ENCODE measurements at regions not wholly inside any gene's neighbourhood (a gene's known extent, or its start where the extent isn't known, plus 50 kb on each side); places are given as distances from the start of the nearest gene placed in this dataset.
"Not testable (repeated sequence)": the region's sequence is repeated elsewhere in the genome, so short reads cannot be mapped to it uniquely, and the experiment has no call there.

GRCh38 chr16:59658572-59658971, 924.5 kb upstream of the GOT2 start:
- H3K4me3 ChIP-seq (ENCODE audit: low read length in 3 of 3), result no peak overlapping the region
- H3K9ac ChIP-seq (ENCODE audit: low read depth in 1 of 3, low read length in 3 of 3), result no peak overlapping the region
- H3K9me3 ChIP-seq (ENCODE audit: control insufficient read depth in 3 of 3, low read length in 3 of 3), result no peaks in the 10 kb centered on the region
- no peaks in the 10 kb centered on the region for H3K27me3 ChIP-seq (ENCODE audit: control insufficient read depth in 3 of 3, insufficient read depth in 3 of 3, low read length in 3 of 3)
- H3K4me1 ChIP-seq (ENCODE audit: control insufficient read depth in 3 of 3, insufficient read depth in 3 of 3, low read length in 3 of 3), result no peaks in the 10 kb centered on the region
- H3K36me3 ChIP-seq (ENCODE audit: control insufficient read depth in 3 of 3, insufficient read depth in 3 of 3, low read length in 3 of 3), result no peaks in the 10 kb centered on the region
- H3K27ac ChIP-seq (ENCODE audit: low read depth, low read length), result no peak overlapping the region

- H3K9me3 ChIP-seq (ENCODE audit: control insufficient read depth in 3 of 3, low read length in 3 of 3), result no peaks in the 10 kb centered on the region
- no peaks in the 10 kb centered on the region for H3K4me1 ChIP-seq (ENCODE audit: control insufficient read depth in 3 of 3, insufficient read depth in 3 of 3, low read length in 3 of 3)
- H3K4me3 ChIP-seq (ENCODE audit: low read length in 3 of 3), result no peak overlapping the region
- no peaks in the 10 kb centered on the region for H3K36me3 ChIP-seq (ENCODE audit: control insufficient read depth in 3 of 3, insufficient read depth in 3 of 3, low read length in 3 of 3)
- H3K9ac ChIP-seq (ENCODE audit: low read depth in 1 of 3, low read length in 3 of 3), result no peak overlapping the region
- H3K27me3 ChIP-seq (ENCODE audit: control insufficient read depth in 3 of 3, insufficient read depth in 3 of 3, low read length in 3 of 3), result no peaks in the 10 kb centered on the region
- no peak overlapping the region for H3K27ac ChIP-seq (ENCODE audit: low read depth, low read length)
Observed at GRCh38 chr16:59655031-59655430, 920.9 kb upstream of the GOT2 start.

- H3K36me3 ChIP-seq (ENCODE audit: control insufficient read depth in 3 of 3, insufficient read depth in 3 of 3, low read length in 3 of 3), result no peaks in the 10 kb centered on the region
- no peak overlapping the region for H3K4me3 ChIP-seq (ENCODE audit: low read length in 3 of 3)
- no peak overlapping the region for H3K9ac ChIP-seq (ENCODE audit: low read depth in 1 of 3, low read length in 3 of 3)
- H3K27me3 ChIP-seq (ENCODE audit: control insufficient read depth in 3 of 3, insufficient read depth in 3 of 3, low read length in 3 of 3), result no peaks in the 10 kb centered on the region
- no peak overlapping the region for H3K27ac ChIP-seq (ENCODE audit: low read depth, low read length)
- H3K9me3 ChIP-seq (ENCODE audit: control insufficient read depth in 3 of 3, low read length in 3 of 3), result no peaks in the 10 kb centered on the region
- H3K4me1 ChIP-seq (ENCODE audit: control insufficient read depth in 3 of 3, insufficient read depth in 3 of 3, low read length in 3 of 3), result no peaks in the 10 kb centered on the region
Observed at GRCh38 chr16:59654455-59654854, 920.3 kb upstream of the GOT2 start.

GRCh38 chr16:59651662-59652061, 917.5 kb upstream of the GOT2 start:
- no peaks in the 10 kb centered on the region for H3K36me3 ChIP-seq (ENCODE audit: control insufficient read depth in 3 of 3, insufficient read depth in 3 of 3, low read length in 3 of 3)
- H3K4me3 ChIP-seq (ENCODE audit: low read length in 3 of 3), result no peak overlapping the region
- H3K4me1 ChIP-seq (ENCODE audit: control insufficient read depth in 3 of 3, insufficient read depth in 3 of 3, low read length in 3 of 3), result no peaks in the 10 kb centered on the region
- no peaks in the 10 kb centered on the region for H3K27me3 ChIP-seq (ENCODE audit: control insufficient read depth in 3 of 3, insufficient read depth in 3 of 3, low read length in 3 of 3)
- peaks cover 0 to 3% (median 0%) of the 10 kb centered on the region in 3 donors for H3K9me3 ChIP-seq (ENCODE audit: control insufficient read depth in 3 of 3, low read length in 3 of 3)
- H3K9ac ChIP-seq (ENCODE audit: low read depth in 1 of 3, low read length in 3 of 3), result no peak overlapping the region
- H3K27ac ChIP-seq (ENCODE audit: low read depth, low read length), result no peak overlapping the region

- H3K4me1 ChIP-seq (ENCODE audit: control insufficient read depth in 3 of 3, insufficient read depth in 3 of 3, low read length in 3 of 3), result no peaks in the 10 kb centered on the region
- peaks cover 0 to 5% (median 3%) of the 10 kb centered on the region in 3 donors for H3K9me3 ChIP-seq (ENCODE audit: control insufficient read depth in 3 of 3, low read length in 3 of 3)
- H3K4me3 ChIP-seq (ENCODE audit: low read length in 3 of 3), result no peak overlapping the region
- no peak overlapping the region for H3K27ac ChIP-seq (ENCODE audit: low read depth, low read length)
- H3K9ac ChIP-seq (ENCODE audit: low read depth in 1 of 3, low read length in 3 of 3), result no peak overlapping the region
- H3K27me3 ChIP-seq (ENCODE audit: control insufficient read depth in 3 of 3, insufficient read depth in 3 of 3, low read length in 3 of 3), result no peaks in the 10 kb centered on the region
- H3K36me3 ChIP-seq (ENCODE audit: control insufficient read depth in 3 of 3, insufficient read depth in 3 of 3, low read length in 3 of 3), result no peaks in the 10 kb centered on the region
Observed at GRCh38 chr16:59645194-59645593, 911.1 kb upstream of the GOT2 start.

GRCh38 chr16:59635674-59636073, 901.6 kb upstream of the GOT2 start:
- Histone ChIP-seq H3K4me3 (ENCODE audit: low read length in 3 of 3) (no peak overlapping the region), H3K27me3 (ENCODE audit: control insufficient read depth in 3 of 3, insufficient read depth in 3 of 3, low read length in 3 of 3) (no peaks in the 10 kb centered on the region), H3K9me3 (ENCODE audit: control insufficient read depth in 3 of 3, low read length in 3 of 3) (no peaks in the 10 kb centered on the region), H3K4me1 (ENCODE audit: control insufficient read depth in 3 of 3, insufficient read depth in 3 of 3, low read length in 3 of 3) (no peaks in the 10 kb centered on the region), H3K27ac (ENCODE audit: low read depth, low read length) (no peak overlapping the region), H3K36me3 (ENCODE audit: control insufficient read depth in 3 of 3, insufficient read depth in 3 of 3, low read length in 3 of 3) (no peaks in the 10 kb centered on the region), H3K9ac (ENCODE audit: low read depth in 1 of 3, low read length in 3 of 3) (no peak overlapping the region)

GRCh38 chr16:59634951-59635350, 900.8 kb upstream of the GOT2 start:
- Histone ChIP-seq H3K4me1 (ENCODE audit: control insufficient read depth in 3 of 3, insufficient read depth in 3 of 3, low read length in 3 of 3) (no peaks in the 10 kb centered on the region), H3K27ac (ENCODE audit: low read depth, low read length) (no peak overlapping the region), H3K9ac (ENCODE audit: low read depth in 1 of 3, low read length in 3 of 3) (no peak overlapping the region), H3K36me3 (ENCODE audit: control insufficient read depth in 3 of 3, insufficient read depth in 3 of 3, low read length in 3 of 3) (no peaks in the 10 kb centered on the region), H3K4me3 (ENCODE audit: low read length in 3 of 3) (no peak overlapping the region), H3K27me3 (ENCODE audit: control insufficient read depth in 3 of 3, insufficient read depth in 3 of 3, low read length in 3 of 3) (no peaks in the 10 kb centered on the region), H3K9me3 (ENCODE audit: control insufficient read depth in 3 of 3, low read length in 3 of 3) (no peaks in the 10 kb centered on the region)

- no peak overlapping the region for H3K27ac ChIP-seq (ENCODE audit: low read depth, low read length)
- no peaks in the 10 kb centered on the region for H3K27me3 ChIP-seq (ENCODE audit: control insufficient read depth in 3 of 3, insufficient read depth in 3 of 3, low read length in 3 of 3)
- H3K9ac ChIP-seq (ENCODE audit: low read depth in 1 of 3, low read length in 3 of 3), result no peak overlapping the region
- H3K36me3 ChIP-seq (ENCODE audit: control insufficient read depth in 3 of 3, insufficient read depth in 3 of 3, low read length in 3 of 3), result no peaks in the 10 kb centered on the region
- H3K9me3 ChIP-seq (ENCODE audit: control insufficient read depth in 3 of 3, low read length in 3 of 3), result no peaks in the 10 kb centered on the region
- H3K4me3 ChIP-seq (ENCODE audit: low read length in 3 of 3), result no peak overlapping the region
- H3K4me1 ChIP-seq (ENCODE audit: control insufficient read depth in 3 of 3, insufficient read depth in 3 of 3, low read length in 3 of 3), result no peaks in the 10 kb centered on the region
Observed at GRCh38 chr16:59634004-59634579, 900.0 kb upstream of the GOT2 start.

- no peak overlapping the region for H3K9ac ChIP-seq (ENCODE audit: low read depth in 1 of 3, low read length in 3 of 3)
- no peak overlapping the region for H3K27ac ChIP-seq (ENCODE audit: low read depth, low read length)
- H3K27me3 ChIP-seq (ENCODE audit: control insufficient read depth in 3 of 3, insufficient read depth in 3 of 3, low read length in 3 of 3), result no peaks in the 10 kb centered on the region
- no peaks in the 10 kb centered on the region for H3K4me1 ChIP-seq (ENCODE audit: control insufficient read depth in 3 of 3, insufficient read depth in 3 of 3, low read length in 3 of 3)
- no peaks in the 10 kb centered on the region for H3K36me3 ChIP-seq (ENCODE audit: control insufficient read depth in 3 of 3, insufficient read depth in 3 of 3, low read length in 3 of 3)
- no peak overlapping the region for H3K4me3 ChIP-seq (ENCODE audit: low read length in 3 of 3)
- H3K9me3 ChIP-seq (ENCODE audit: control insufficient read depth in 3 of 3, low read length in 3 of 3), result no peaks in the 10 kb centered on the region
Observed at GRCh38 chr16:59632276-59632855, 898.2 kb upstream of the GOT2 start.

- H3K36me3 ChIP-seq (ENCODE audit: control insufficient read depth in 3 of 3, insufficient read depth in 3 of 3, low read length in 3 of 3); H3K9me3 ChIP-seq (ENCODE audit: control insufficient read depth in 3 of 3, low read length in 3 of 3); H3K4me1 ChIP-seq (ENCODE audit: control insufficient read depth in 3 of 3, insufficient read depth in 3 of 3, low read length in 3 of 3); H3K9ac ChIP-seq (ENCODE audit: low read depth in 1 of 3, low read length in 3 of 3); H3K27ac ChIP-seq (ENCODE audit: low read depth, low read length); H3K4me3 ChIP-seq (ENCODE audit: low read length in 3 of 3); H3K27me3 ChIP-seq (ENCODE audit: control insufficient read depth in 3 of 3, insufficient read depth in 3 of 3, low read length in 3 of 3): not testable (repeated sequence)
Observed at GRCh38 chr16:59624381-59624780, 890.3 kb upstream of the GOT2 start.
